ENCODE measurements at regions not wholly inside any gene's neighbourhood (a gene's known extent, or its start where the extent isn't known, plus 50 kb on each side); places are given as distances from the start of the nearest gene placed in this dataset.

GRCh38 chr1:87560137-87560536 is 231.5 kb downstream of the LMO4 start:
- TF ChIP-seq POLR2AphosphoS5 (IDR thresholded peaks at IDR 0.05; ENCODE audit: low read depth, low read length) (no peak), POLR2A (IDR thresholded peaks at IDR 0.05; ENCODE audit: low read depth, low read length) (no peak), SPI1 (IDR thresholded peaks at IDR 0.05; ENCODE audit: low read depth, low read length) (no peak), POU2F2 (IDR thresholded peaks at IDR 0.05; ENCODE audit: low read depth, low read length) (no peak), PAX5 (IDR thresholded peaks at IDR 0.05; ENCODE audit: insufficient read depth, low read length, severe bottlenecking) (no peak)
